SU-DHL-6 (cell line): ENCODE measurements at regions not wholly inside any gene's neighbourhood (a gene's known extent, or its start where the extent isn't known, plus 50 kb on each side); places are given as distances from the start of the nearest gene placed in this dataset.

Source experiments
- H2AFZ ChIP-seq: fragments of 200-600 bp; sonication (generic); 2 replicates; pipeline ENCODE4 v1.6.1; 2014; ENCODE audit warnings: low read depth, mild to moderate bottlenecking, moderate library complexity, mixed read lengths, antibody characterized with exemption, low read length; ENCODE audit not compliant: severe bottlenecking
- H3F3A ChIP-seq: fragments of 200-600 bp; shearing (Covaris generic); 2 replicates; pipeline ENCODE4 v1.6.0; 2016; ENCODE audit warnings: antibody characterized with exemption, mild to moderate bottlenecking; ENCODE audit not compliant: insufficient read depth
- H3K27ac ChIP-seq: fragments of 200-600 bp; sonication (generic); 2 replicates; pipeline ENCODE4 v1.5.1; 2016; ENCODE audit warnings: low read depth, mild to moderate bottlenecking, low read length, moderate library complexity, mixed read lengths
- H3K27me3 ChIP-seq: fragments of 200-600 bp; sonication (generic), shearing (Covaris generic); 2 replicates; pipeline ENCODE4 v1.6.0; 2014; ENCODE audit warnings: mild to moderate bottlenecking, low read length
- H3K36me3 ChIP-seq: fragments of 200-600 bp; sonication (generic); 2 replicates; pipeline ENCODE4 v1.6.1; 2014; ENCODE audit warnings: mild to moderate bottlenecking, low read length, mixed read lengths
- H3K4me2 ChIP-seq: fragments of 300-600, 200-600 bp; shearing (Covaris generic), sonication (generic); 2 replicates; pipeline ENCODE4 v1.6.0; 2014; ENCODE audit warnings: low read length, low read depth, mild to moderate bottlenecking; ENCODE audit not compliant: poor library complexity, severe bottlenecking
- H3K4me3 ChIP-seq: fragments of 200-600 bp; sonication (generic); 2 replicates; pipeline ENCODE4 v1.5.1; 2014; ENCODE audit warnings: antibody characterized with exemption, low read length, mild to moderate bottlenecking, mixed read lengths; ENCODE audit not compliant: insufficient read depth, poor library complexity, severe bottlenecking
- H3K79me2 ChIP-seq: fragments of 200-600 bp; sonication (generic); 2 replicates; pipeline ENCODE4 v1.6.1; 2014; ENCODE audit warnings: mild to moderate bottlenecking, low read length, moderate library complexity; ENCODE audit not compliant: insufficient read depth
- H3K9ac ChIP-seq: fragments of 200-600 bp; sonication (generic); 2 replicates; pipeline ENCODE4 v1.7.0; 2014; ENCODE audit warnings: mild to moderate bottlenecking, low read length
- H3K9me2 ChIP-seq: fragments of 200-600 bp; sonication (generic); replicated peaks from 2 replicates; pipeline ENCODE4 v1.6.1; 2014; ENCODE audit warnings: low read length; ENCODE audit not compliant: insufficient read depth
- H3K9me3 ChIP-seq: fragments of 200-600 bp; sonication (generic); 2 replicates; pipeline ENCODE4 v1.6.1; 2014; ENCODE audit warnings: low read length, mixed read lengths; ENCODE audit not compliant: insufficient read depth
- H4K20me1 ChIP-seq: fragments of 200-600 bp; sonication (generic); 2 replicates; pipeline ENCODE4 v1.6.1; 2014; ENCODE audit warnings: low read depth, mild to moderate bottlenecking, antibody characterized with exemption, low read length, moderate library complexity, mixed read lengths
- EZH2phosphoT487 ChIP-seq: fragments of 200-600 bp; sonication (generic), shearing (Covaris generic); conservative IDR thresholded peaks from 2 replicates; pipeline ENCODE4 v1.6.1; 2018; ENCODE audit warnings: mild to moderate bottlenecking, antibody characterized with exemption, low read length, moderate library complexity, mixed read lengths
- TF ChIP-seq, protein P1 (sequence below): fragments of 200-600 bp; sonication (generic); IDR thresholded peaks from one replicate; pipeline ENCODE4 v1.5.1; 2017; ENCODE audit warnings: antibody characterized with exemption, mild to moderate bottlenecking, low read length, moderate library complexity; ENCODE audit not compliant: insufficient read depth, poor library complexity, severe bottlenecking

DNA sequence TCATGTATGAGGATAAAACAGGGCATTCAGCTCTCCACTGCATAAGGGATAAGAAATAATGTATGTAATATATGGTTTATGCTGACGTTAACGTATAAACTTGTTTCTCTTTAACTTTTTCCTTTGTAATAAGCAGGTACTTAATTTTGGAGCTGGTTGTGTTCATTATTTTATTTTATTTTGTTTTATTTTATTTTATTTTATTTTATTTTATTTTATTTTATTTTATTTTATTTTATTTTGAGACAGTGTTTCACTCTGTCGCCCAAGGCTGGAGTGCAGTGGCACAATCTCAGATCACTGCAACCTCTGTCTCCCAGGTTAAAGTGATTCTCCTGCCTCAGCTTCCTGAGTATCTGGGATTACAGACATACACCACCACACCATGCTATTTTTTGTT is 1932.6 kb upstream of the TENM3 start:
- H4K20me1 ChIP-seq = no peaks in the 10 kb centered on the region
- no peak for TF ChIP-seq EZH2phosphoT487
- TF ChIP-seq, protein P1, sequence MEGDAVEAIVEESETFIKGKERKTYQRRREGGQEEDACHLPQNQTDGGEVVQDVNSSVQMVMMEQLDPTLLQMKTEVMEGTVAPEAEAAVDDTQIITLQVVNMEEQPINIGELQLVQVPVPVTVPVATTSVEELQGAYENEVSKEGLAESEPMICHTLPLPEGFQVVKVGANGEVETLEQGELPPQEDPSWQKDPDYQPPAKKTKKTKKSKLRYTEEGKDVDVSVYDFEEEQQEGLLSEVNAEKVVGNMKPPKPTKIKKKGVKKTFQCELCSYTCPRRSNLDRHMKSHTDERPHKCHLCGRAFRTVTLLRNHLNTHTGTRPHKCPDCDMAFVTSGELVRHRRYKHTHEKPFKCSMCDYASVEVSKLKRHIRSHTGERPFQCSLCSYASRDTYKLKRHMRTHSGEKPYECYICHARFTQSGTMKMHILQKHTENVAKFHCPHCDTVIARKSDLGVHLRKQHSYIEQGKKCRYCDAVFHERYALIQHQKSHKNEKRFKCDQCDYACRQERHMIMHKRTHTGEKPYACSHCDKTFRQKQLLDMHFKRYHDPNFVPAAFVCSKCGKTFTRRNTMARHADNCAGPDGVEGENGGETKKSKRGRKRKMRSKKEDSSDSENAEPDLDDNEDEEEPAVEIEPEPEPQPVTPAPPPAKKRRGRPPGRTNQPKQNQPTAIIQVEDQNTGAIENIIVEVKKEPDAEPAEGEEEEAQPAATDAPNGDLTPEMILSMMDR = no peak
- no peaks in the 10 kb centered on the region for H3K79me2 ChIP-seq
- H3K27ac ChIP-seq = no peak overlapping the region
- no peaks in the 10 kb centered on the region for H3K9me3 ChIP-seq
- H3K9me2 ChIP-seq = no peaks in the 10 kb centered on the region
- H3K27me3 ChIP-seq = no peaks in the 10 kb centered on the region
- no peaks in the 10 kb centered on the region for H3K36me3 ChIP-seq
- H3K4me3 ChIP-seq = no peak overlapping the region
- H3K4me2 ChIP-seq = no peak overlapping the region
- H3F3A ChIP-seq = no peaks in the 10 kb centered on the region
- no peak overlapping the region for H3K9ac ChIP-seq
- no peak overlapping the region for H2AFZ ChIP-seq

DNA sequence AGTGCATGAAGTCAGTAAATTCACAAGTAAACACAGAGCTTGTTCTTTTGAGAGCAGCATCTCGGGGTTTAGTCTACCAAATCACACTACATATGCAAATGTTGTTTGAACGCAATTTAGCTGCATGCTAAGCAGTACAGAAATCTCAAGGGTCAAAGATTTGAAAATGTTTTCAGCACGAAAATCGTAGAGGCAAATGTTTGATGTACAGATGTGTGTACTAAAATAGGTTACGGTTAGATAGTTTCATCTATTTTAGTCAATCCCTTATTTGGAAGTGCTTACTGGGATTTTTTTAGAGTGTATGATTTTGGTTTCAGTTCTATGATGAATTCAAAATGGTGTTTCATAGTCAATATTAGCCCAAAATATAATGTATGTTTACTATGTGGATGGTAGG is 1928.2 kb upstream of the TENM3 start:
- Histone ChIP-seq H2AFZ (peak overlapping the region; percentile 60), H3K79me2 (no peaks in the 10 kb centered on the region), H3K9me3 (no peaks in the 10 kb centered on the region), H3K27ac (peak overlapping the region; percentile 44; the same call in 1 of the 2 replicates), H3K9me2 (no peaks in the 10 kb centered on the region), H4K20me1 (no peaks in the 10 kb centered on the region), H3F3A (no peaks in the 10 kb centered on the region), H3K4me2 (peak overlapping the region; percentile 68), H3K27me3 (no peaks in the 10 kb centered on the region), H3K9ac (no peak overlapping the region), H3K36me3 (no peaks in the 10 kb centered on the region), H3K4me3 (peak overlapping the region; percentile 11)
- no peak for TF ChIP-seq EZH2phosphoT487
- TF ChIP-seq, protein P1 = no peak

DNA sequence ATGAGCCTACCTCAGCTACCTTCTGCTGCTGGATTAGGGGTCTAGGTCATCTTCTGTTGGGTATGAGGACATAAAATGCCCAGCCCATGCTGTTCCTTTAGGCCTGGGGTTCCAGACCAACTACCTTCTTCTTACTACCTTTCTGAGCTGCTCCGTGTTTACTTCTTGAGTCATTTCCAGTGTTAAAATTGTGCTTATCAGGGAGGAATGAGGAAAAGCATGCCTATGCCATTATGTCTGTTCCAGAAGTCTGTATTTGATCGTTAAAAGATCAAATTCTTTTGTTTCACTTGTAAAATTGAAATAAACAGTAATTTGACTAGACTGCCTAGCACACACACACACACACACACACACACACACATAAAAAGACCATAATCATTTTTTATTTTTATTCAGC is 1912.7 kb upstream of the TENM3 start:
- no peaks in the 10 kb centered on the region for H3K27me3 ChIP-seq
- no peak overlapping the region for H2AFZ ChIP-seq
- no peaks in the 10 kb centered on the region for H3F3A ChIP-seq
- H4K20me1 ChIP-seq = no peaks in the 10 kb centered on the region
- no peak for TF ChIP-seq EZH2phosphoT487
- TF ChIP-seq, protein P1 = no peak
- H3K9ac ChIP-seq = no peak overlapping the region
- H3K4me3 ChIP-seq = no peak overlapping the region
- H3K4me2 ChIP-seq = no peak overlapping the region
- no peaks in the 10 kb centered on the region for H3K9me2 ChIP-seq
- no peaks in the 10 kb centered on the region for H3K9me3 ChIP-seq
- H3K36me3 ChIP-seq = no peaks in the 10 kb centered on the region
- H3K79me2 ChIP-seq = no peaks in the 10 kb centered on the region
- H3K27ac ChIP-seq = no peak overlapping the region
